HepG2 (cell line): ENCODE measurements at regions not wholly inside any gene's neighbourhood (a gene's known extent, or its start where the extent isn't known, plus 50 kb on each side); places are given as distances from the start of the nearest gene placed in this dataset.
"Not testable (repeated sequence)": the region's sequence is repeated elsewhere in the genome, so short reads cannot be mapped to it uniquely, and the experiment has no call there.

Source experiments
- ATAC-seq: fragments of 200-7000 bp; cut with Tn5 transposase; 3 replicates; pipeline ENCODE4 v1.9.1; 2020; ENCODE audit warnings: mild to moderate bottlenecking, moderate library complexity
- BruUV-seq: library from RNA; stranded (reverse); fragments of 400-500 nt; replicated peaks from 2 replicates; lab custom pipeline; 2021; lab: Mats Ljungman, UMichigan
- CTCF ChIA-PET: fragments of 300-600 bp; formaldehyde crosslinking; extraction: SDS; loops from one replicate; lab custom pipeline; 2021; ENCODE audit warnings: low total read pairs, inconsistent platforms, low intra/inter-chr PET ratio; lab: Yijun Ruan, JAX
- POLR2A ChIA-PET: fragments of 350-600 bp; sonication (Branson Sonifier 250); formaldehyde crosslinking; loops from one replicate; lab custom pipeline; 2020; ENCODE audit warnings: antibody characterized with exemption, inconsistent platforms; lab: Yijun Ruan, JAX
- DNase-seq: peaks from one replicate; pipeline ENCODE4 v3.0.0-alpha.2; 2015; ENCODE audit warnings: low spot score
- FAIRE-seq: peaks from 3 replicates; lab custom pipeline; 2011; peaks lifted over from hg19 to GRCh38; lab: Jason Lieb, UNC
- H2AFZ ChIP-seq: one replicate; pipeline ENCODE4 v1.6.1; 2011; ENCODE audit warnings: low read length, inconsistent platforms
- H3K27ac ChIP-seq: fragments of 300-600 bp; 3 replicates; pipeline ENCODE4 v1.8.0; 2011; ENCODE audit warnings: mixed run types, mild to moderate bottlenecking, mixed read lengths, low read length, inconsistent platforms; ENCODE audit not compliant: insufficient read depth; ENCODE audit errors: extremely low read length
- H3K27me3 ChIP-seq, 2 experiments: fragments of 200-600 bp in 1 of 2; 2 replicates in 1 of 2; 3 replicates in 1 of 2; pipeline versions ENCODE4 v1.6.0 to v1.8.0; 2011; ENCODE audit warnings: low read length in 2 of 2, mild to moderate bottlenecking in 2 of 2, moderate library complexity in 2 of 2, inconsistent platforms in 1 of 2; ENCODE audit not compliant: insufficient read depth in 2 of 2, control insufficient read depth in 1 of 2
- H3K36me3 ChIP-seq, 2 experiments: fragments of 200-600 bp in 1 of 2; replicated peaks in 1 of 2; 2 replicates in 1 of 2; 3 replicates in 1 of 2; pipeline versions ENCODE4 v1.5.1 to v1.8.0; 2011; ENCODE audit warnings: low read length in 2 of 2, inconsistent platforms in 1 of 2; ENCODE audit not compliant: insufficient read depth in 2 of 2, control insufficient read depth in 1 of 2
- H3K4me1 ChIP-seq: 2 replicates; pipeline ENCODE4 v1.5.1; 2012; ENCODE audit warnings: low read length, inconsistent platforms; ENCODE audit not compliant: insufficient read depth
- H3K4me2 ChIP-seq: 2 replicates; pipeline ENCODE4 v1.6.0; 2011; ENCODE audit warnings: low read depth, low read length, inconsistent platforms
- H3K4me3 ChIP-seq, 3 experiments: fragments of 200-600 bp in 1 of 3; sonication (generic), shearing (Covaris generic) in 1 of 3; replicated peaks in 1 of 3; 2 replicates each; pipeline ENCODE4 v1.5.1; 2011 to 2016; ENCODE audit warnings: low read length in 3 of 3, inconsistent platforms in 2 of 3, low read depth in 2 of 3, mild to moderate bottlenecking in 2 of 3, control low read depth in 1 of 3, mixed read lengths in 1 of 3; ENCODE audit not compliant: insufficient read depth in 1 of 3
- H3K79me2 ChIP-seq: one replicate; pipeline ENCODE4 v1.6.1; 2011; ENCODE audit warnings: low read length, inconsistent platforms; ENCODE audit not compliant: insufficient read depth
- H3K9ac ChIP-seq: 2 replicates; pipeline ENCODE4 v1.6.0; 2011; ENCODE audit warnings: mild to moderate bottlenecking, low read depth, low read length, inconsistent platforms; ENCODE audit not compliant: insufficient read depth
- H3K9me3 ChIP-seq: 2 replicates; pipeline ENCODE4 v1.5.1; 2012; ENCODE audit warnings: mild to moderate bottlenecking, low read length
- H4K20me1 ChIP-seq: 2 replicates; pipeline ENCODE4 v1.6.0; 2011; ENCODE audit warnings: inconsistent platforms, mild to moderate bottlenecking, low read length, moderate library complexity; ENCODE audit not compliant: insufficient read depth
- CAMTA2 ChIP-seq: sonication (generic); formaldehyde crosslinking; IDR thresholded peaks from 2 replicates; pipeline ENCODE4 v1.4.0; 2020; ENCODE audit warnings: mild to moderate bottlenecking, missing genetic modification reagents, borderline replicate concordance
- DMTF1 ChIP-seq: sonication (generic); formaldehyde crosslinking; IDR thresholded peaks from 2 replicates; pipeline ENCODE4 v1.4.0; 2020; ENCODE audit warnings: mild to moderate bottlenecking, missing genetic modification reagents
- SIN3B ChIP-seq: fragments of 150-350 bp; IDR thresholded peaks from 2 replicates; pipeline ENCODE4 v1.6.1; 2014; ENCODE audit warnings: low read length
- WGBS: methylation state at CpG from one replicate; pipeline ENCODE4 v1.1.6; 2017; ENCODE audit warnings: low lambda C conversion rate; 5-methylcytosine and 5-hydroxymethylcytosine counted together
- in situ Hi-C: cut with HindIII; loops from 2 replicates; pipeline ENCODE4 v1.10.0; 2017; ENCODE audit warnings: low pct_unique_long_range_greater_than_20kb; ENCODE audit not compliant: extremely low pct_ligation_motif_present
- intact Hi-C: fragments of 100-400 bp; cut with micrococcal nuclease; formaldehyde crosslinking; loops from one replicate; pipeline ENCODE4 v1.10.0; 2022; ENCODE audit not compliant: unreplicated experiment
- TF ChIP-seq, protein P1 (sequence below): sonication (generic); formaldehyde crosslinking; IDR thresholded peaks from 2 replicates; pipeline ENCODE4 v1.4.0; 2020; ENCODE audit warnings: low read depth, mild to moderate bottlenecking, missing genetic modification reagents

- FAIRE-seq (no peak), ATAC-seq (no peak), DNase-seq (no peak)
- no peaks in the 10 kb centered on the region for H3K79me2 ChIP-seq
- no peak overlapping the region for H3K9ac ChIP-seq
- intact Hi-C loops: no loop called here
- CTCF ChIA-PET: no interaction called here
- H3K27me3 ChIP-seq: no peaks in the 10 kb centered on the region
- no peak overlapping the region for H3K4me2 ChIP-seq
- no peak overlapping the region for H3K4me3 ChIP-seq
- H3K36me3 ChIP-seq: no peaks in the 10 kb centered on the region
- H4K20me1 ChIP-seq: no peaks in the 10 kb centered on the region
- TF ChIP-seq SIN3B (no peak), DMTF1 (CRISPR knock-in tag) (no peak), CAMTA2 (no peak)
- TF ChIP-seq, protein P1, sequence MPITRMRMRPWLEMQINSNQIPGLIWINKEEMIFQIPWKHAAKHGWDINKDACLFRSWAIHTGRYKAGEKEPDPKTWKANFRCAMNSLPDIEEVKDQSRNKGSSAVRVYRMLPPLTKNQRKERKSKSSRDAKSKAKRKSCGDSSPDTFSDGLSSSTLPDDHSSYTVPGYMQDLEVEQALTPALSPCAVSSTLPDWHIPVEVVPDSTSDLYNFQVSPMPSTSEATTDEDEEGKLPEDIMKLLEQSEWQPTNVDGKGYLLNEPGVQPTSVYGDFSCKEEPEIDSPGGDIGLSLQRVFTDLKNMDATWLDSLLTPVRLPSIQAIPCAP (CRISPR knock-in tag): no peak
- TF ChIP-seq, all 625 proteins: peak for 0
- no peak overlapping the region for H3K27ac ChIP-seq
- no TSS peak for BruUV-seq
- POLR2A ChIA-PET: no interaction called here
- in situ Hi-C loops: no loop called here
- no peak overlapping the region for H2AFZ ChIP-seq
- peaks cover 80% of the 10 kb centered on the region for H3K9me3 ChIP-seq
- no peaks in the 10 kb centered on the region for H3K4me1 ChIP-seq
Observed at GRCh38 chr14:28987516-28987915, 220.9 kb downstream of the FOXG1 start.

DNA sequence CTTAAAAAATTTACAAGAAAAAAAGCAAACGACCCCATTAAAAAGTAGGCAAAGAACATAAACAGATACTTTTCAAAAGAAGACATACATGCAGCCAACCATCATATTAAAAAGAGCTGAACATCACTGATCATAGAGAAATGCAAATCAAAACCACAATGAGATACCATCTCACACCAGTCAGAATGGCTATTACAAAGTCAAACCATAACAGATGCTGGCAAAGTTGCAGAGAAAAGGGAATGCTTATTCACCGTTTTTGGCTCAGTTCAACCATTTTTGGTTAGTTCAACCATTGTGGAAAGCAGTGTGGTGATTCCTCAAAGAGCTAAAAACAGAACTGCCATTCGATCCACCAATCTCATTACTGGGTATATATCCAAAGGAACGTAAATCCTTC, 230.6 kb downstream of the FOXG1 start:
- WGBS: 3% methylated on average over 4 of the region's 4 CpGs
- DNase-seq, H3K27me3 ChIP-seq, in situ Hi-C loops, FAIRE-seq, H3K27ac ChIP-seq, ATAC-seq, intact Hi-C loops, H3K4me3 ChIP-seq, H4K20me1 ChIP-seq, H2AFZ ChIP-seq, POLR2A ChIA-PET, H3K79me2 ChIP-seq, H3K36me3 ChIP-seq, CTCF ChIA-PET, H3K9ac ChIP-seq, H3K4me1 ChIP-seq, BruUV-seq, H3K4me2 ChIP-seq: not testable (repeated sequence)
- peaks cover 49% of the 10 kb centered on the region for H3K9me3 ChIP-seq
